SK-N-DZ (cell line): ENCODE measurements at regions not wholly inside any gene's neighbourhood (a gene's known extent, or its start where the extent isn't known, plus 50 kb on each side); places are given as distances from the start of the nearest gene placed in this dataset.

Experiments used
- DNase-seq: peaks from one replicate; pipeline ENCODE4 v3.0.0-alpha.2; 2015; ENCODE audit warnings: low spot score

- DNase-seq = no peak
These were observed 287.8 kb downstream of the SOX9 start for GRCh38 chr17:72408641-72409040.

- DNase-seq = no peak
These were observed 288.7 kb downstream of the SOX9 start for GRCh38 chr17:72409405-72410002.

GRCh38 chr17:72411124-72411563 is 290.3 kb downstream of the SOX9 start:
- DNase-seq = no peak

- DNase-seq = no peak
These were observed 291.8 kb downstream of the SOX9 start for GRCh38 chr17:72412650-72413076.

DNA sequence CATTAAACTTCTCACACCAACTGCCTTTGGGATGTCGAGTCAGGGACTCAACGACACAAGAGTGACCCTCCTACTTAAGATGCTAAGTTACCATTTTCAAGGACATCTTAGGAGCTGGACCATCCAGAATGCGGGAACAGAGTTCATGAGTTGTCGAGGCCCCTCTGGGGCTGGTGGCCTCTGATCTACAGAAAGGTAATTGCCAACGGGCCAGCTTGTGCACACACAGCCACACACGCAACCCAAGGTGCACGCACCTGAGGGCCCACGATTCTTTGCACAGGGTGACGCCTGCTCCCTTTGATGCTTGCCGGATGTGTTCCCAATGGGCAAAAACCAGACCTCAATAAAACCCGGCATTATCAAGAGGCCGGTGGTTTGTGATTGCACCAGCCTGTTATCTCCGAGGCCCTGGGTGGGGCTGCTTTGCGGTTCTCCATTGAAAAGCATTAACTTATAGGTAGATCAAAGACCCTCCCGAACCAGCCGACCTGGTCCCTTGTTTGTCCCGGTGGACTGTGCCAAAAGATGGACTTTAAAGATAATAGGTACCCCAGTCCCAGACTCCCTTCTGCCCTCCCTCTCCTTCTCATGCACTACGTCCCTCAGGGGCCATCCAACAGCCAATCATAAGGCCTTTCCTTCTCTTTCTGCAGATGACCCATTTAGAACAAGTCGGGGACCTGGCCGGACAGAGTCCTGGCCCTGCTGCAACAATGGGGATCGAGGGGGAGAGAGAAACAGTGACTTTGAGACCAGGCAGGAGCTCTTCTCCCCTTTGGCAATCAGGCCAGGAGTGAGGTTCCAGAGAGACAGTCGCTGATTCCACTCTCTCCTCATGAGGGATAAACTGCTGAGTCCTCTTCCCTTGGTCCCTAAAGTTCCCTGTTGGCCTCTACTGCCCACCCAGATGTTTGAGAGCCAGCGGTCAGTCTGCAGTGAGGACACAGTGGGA is 292.5 kb downstream of the SOX9 start:
- DNase-seq = no peak

DNA sequence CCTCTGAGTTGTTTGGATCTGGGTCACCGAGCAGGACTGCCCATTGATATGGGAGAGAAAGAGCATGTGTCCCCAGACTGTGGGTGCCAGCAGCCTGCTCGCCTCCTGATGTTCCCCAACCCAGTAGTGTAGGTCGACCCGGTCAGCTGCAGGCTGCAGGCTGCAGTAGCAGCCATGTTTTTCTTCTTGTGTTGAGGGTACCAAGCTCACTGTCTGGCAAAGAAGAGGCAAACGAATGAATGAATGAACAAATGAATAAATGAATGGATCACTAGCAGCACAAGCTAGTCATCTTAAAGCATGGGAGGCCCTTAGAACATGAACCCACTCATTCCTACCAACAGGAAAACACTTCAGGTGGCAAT is 293.2 kb downstream of the SOX9 start:
- no peak for DNase-seq

- DNase-seq = no peak
These were observed 294.4 kb downstream of the SOX9 start for GRCh38 chr17:72414967-72415853.

GRCh38 chr17:72416054-72416675 is 295.3 kb downstream of the SOX9 start:
- DNase-seq = no peak

DNA sequence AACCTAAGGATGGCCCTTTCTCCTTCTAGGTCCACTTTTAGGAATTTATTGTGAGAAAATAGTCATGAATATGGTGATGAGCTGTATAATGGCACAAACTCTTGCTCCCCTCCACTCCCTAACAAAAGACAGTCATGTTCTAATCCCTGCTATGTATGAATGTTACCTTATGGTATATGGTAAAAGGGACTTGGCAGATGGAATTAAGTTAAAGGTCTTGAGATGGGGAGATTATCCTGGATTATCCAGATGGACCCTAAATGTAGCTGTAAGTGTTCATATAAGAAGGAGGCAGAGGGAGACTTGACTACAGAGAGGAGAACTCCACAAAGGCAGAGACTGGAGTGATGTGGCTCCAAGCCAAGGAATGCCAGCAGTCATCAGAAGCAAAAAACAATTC is 296.1 kb downstream of the SOX9 start:
- no peak for DNase-seq

- DNase-seq = no peak
These were observed 296.8 kb downstream of the SOX9 start for GRCh38 chr17:72417627-72418026.

- no peak for DNase-seq
These were observed 299.3 kb downstream of the SOX9 start for GRCh38 chr17:72419866-72420774.

DNA sequence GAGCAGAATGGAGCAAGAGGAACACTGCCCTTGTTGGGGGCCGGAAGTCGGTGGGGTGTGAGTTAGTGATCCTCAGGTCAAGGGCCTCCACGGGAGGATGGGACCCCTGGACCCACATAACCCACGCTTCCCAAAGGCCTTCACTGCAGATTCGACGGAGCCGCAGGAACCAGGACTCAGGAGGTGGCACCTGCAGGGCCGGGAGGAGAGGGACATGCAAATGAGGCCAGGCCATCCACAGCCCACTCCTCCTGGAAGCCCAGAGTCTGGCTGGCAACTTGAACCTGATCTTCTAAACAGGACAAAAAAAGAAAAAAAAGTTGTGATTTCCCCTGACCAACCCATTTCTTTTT is 299.9 kb downstream of the SOX9 start:
- no peak for DNase-seq

- DNase-seq = no peak
These were observed 300.6 kb downstream of the SOX9 start for GRCh38 chr17:72421128-72422092.

GRCh38 chr17:72422204-72422504 is 301.3 kb downstream of the SOX9 start:
- DNase-seq = no peak

DNA sequence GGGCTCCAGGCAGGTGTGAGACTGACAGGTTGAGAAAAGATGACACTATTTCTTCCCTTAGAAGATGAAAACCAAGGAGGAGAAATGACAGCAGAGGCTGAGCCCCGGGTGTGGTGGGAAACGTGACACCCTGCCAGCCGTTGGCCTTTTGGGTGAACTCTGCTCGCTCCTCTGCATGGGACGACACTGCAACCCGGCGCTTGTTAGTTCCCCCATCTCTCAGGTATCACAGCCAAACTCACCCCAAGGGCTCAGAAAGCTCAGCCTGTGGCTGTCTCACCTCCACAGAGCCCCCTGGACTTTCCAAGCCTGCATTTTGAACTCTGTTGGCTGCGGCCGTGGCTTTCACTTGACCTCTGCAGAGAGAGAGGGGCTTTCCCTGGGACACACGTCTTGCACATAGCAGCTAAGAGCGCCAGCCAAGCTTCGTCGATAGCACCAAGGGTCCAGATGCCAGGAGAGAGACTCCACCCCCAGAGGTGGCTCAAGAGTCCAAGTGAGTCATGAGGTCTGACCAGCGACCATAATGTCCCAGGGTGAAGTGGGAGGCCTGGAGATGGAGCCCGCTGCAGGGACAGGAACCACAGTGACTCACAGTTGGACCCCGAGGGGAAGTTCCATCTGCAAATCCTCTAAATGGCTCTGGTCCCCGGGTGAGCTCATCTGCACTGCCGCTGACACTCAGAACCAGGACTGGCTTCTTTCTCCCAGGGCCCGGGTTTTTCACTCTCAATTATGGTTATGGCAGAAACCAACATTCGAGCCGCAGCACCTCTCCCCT is 301.9 kb downstream of the SOX9 start:
- DNase-seq = no peak

- no peak for DNase-seq
These were observed 302.4 kb downstream of the SOX9 start for GRCh38 chr17:72423286-72423589.

DNA sequence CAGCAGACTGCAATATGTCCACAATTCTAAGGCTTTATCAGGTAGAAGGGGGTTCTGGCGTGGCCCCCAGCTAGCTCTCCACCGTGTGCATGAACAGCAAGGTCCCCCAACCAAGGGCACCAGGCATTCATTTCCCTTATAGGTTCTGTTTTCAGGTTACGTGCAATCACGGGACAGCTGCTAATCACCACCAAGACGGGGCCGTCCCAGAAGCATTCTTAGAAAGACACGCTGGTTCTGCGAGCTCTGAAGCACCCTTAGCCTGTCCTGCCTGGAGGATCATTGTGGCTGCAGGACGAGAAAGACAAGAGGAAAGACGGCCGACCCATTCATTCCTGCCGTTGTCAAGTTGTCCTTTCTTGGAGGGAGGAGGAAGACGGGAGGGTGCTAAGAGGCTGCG is 302.9 kb downstream of the SOX9 start:
- no peak for DNase-seq

GRCh38 chr17:72424505-72425117 is 303.8 kb downstream of the SOX9 start:
- DNase-seq = no peak
